H9 (cell line): ENCODE measurements at regions not wholly inside any gene's neighbourhood (a gene's known extent, or its start where the extent isn't known, plus 50 kb on each side); places are given as distances from the start of the nearest gene placed in this dataset.

Experiments
- DNase-seq: peaks from one replicate; pipeline ENCODE4 v3.0.0-alpha.2; 2017
- H2AFZ ChIP-seq: one replicate; pipeline ENCODE4 v1.6.1; 2013; ENCODE audit warnings: mild to moderate bottlenecking, low read length, control low read depth, moderate library complexity
- H2AK5ac ChIP-seq: 2 replicates; pipeline ENCODE4 v1.6.1; 2013; ENCODE audit warnings: low read length, control low read depth, mixed read lengths; ENCODE audit not compliant: insufficient read length
- H2BK120ac ChIP-seq: one replicate; pipeline ENCODE4 v1.6.1; 2013; ENCODE audit warnings: low read depth, mild to moderate bottlenecking, low read length, control low read depth, inconsistent platforms; ENCODE audit not compliant: poor library complexity, severe bottlenecking
- H2BK12ac ChIP-seq: 2 replicates; pipeline ENCODE4 v1.6.1; 2013; ENCODE audit warnings: low read length, control low read depth, mixed read lengths, low read depth; ENCODE audit not compliant: insufficient read length
- H2BK15ac ChIP-seq: 2 replicates; pipeline ENCODE4 v1.6.1; 2013; ENCODE audit warnings: low read depth, low read length, control low read depth
- H2BK20ac ChIP-seq: one replicate; pipeline ENCODE4 v1.6.1; 2013; ENCODE audit warnings: low read depth, mild to moderate bottlenecking, low read length, control low read depth, inconsistent platforms; ENCODE audit not compliant: poor library complexity, severe bottlenecking
- H2BK5ac ChIP-seq: 2 replicates; pipeline ENCODE4 v1.6.1; 2013; ENCODE audit warnings: low read length, control low read depth, mixed read lengths; ENCODE audit not compliant: insufficient read length
- H3K14ac ChIP-seq: 2 replicates; pipeline ENCODE4 v1.6.1; 2013; ENCODE audit warnings: low read length, control low read depth; ENCODE audit not compliant: insufficient read depth
- H3K18ac ChIP-seq: 2 replicates; pipeline ENCODE4 v1.6.1; 2013; ENCODE audit warnings: low read depth, mild to moderate bottlenecking, mixed read lengths, low read length, control low read depth; ENCODE audit not compliant: insufficient read length
- H3K23ac ChIP-seq: 2 replicates; pipeline ENCODE4 v1.6.1; 2013; ENCODE audit warnings: low read length, control low read depth, mixed read lengths, low read depth; ENCODE audit not compliant: insufficient read length
- H3K23me2 ChIP-seq: 2 replicates; pipeline ENCODE4 v1.6.1; 2013; ENCODE audit warnings: low read depth, mild to moderate bottlenecking, mixed read lengths, low read length, control low read depth; ENCODE audit not compliant: insufficient read length, poor library complexity, severe bottlenecking
- H3K27ac ChIP-seq: 2 replicates; pipeline ENCODE4 v1.5.1; 2013; ENCODE audit warnings: low read length, control low read depth, mixed read lengths, low read depth; ENCODE audit not compliant: insufficient read length
- H3K27me3 ChIP-seq: 2 replicates; pipeline ENCODE4 v1.6.1; 2013; ENCODE audit warnings: low read length, control low read depth, inconsistent platforms; ENCODE audit not compliant: insufficient read depth
- H3K4ac ChIP-seq: 2 replicates; pipeline ENCODE4 v1.6.1; 2013; ENCODE audit warnings: low read depth, mild to moderate bottlenecking, control low read depth, inconsistent platforms, low read length, moderate library complexity
- H3K4me1 ChIP-seq: 2 replicates; pipeline ENCODE4 v1.6.1; 2013; ENCODE audit warnings: low read length, control low read depth, inconsistent platforms; ENCODE audit not compliant: insufficient read depth
- H3K4me2 ChIP-seq: 2 replicates; pipeline ENCODE4 v1.6.1; 2013; ENCODE audit warnings: low read length, control low read depth, mixed read lengths; ENCODE audit not compliant: insufficient read length, insufficient read depth
- H3K56ac ChIP-seq: 2 replicates; pipeline ENCODE4 v1.6.1; 2013; ENCODE audit warnings: low read depth, mild to moderate bottlenecking, mixed read lengths, low read length, control low read depth; ENCODE audit not compliant: insufficient read length
- H3K79me1 ChIP-seq: 2 replicates; pipeline ENCODE4 v1.6.1; 2013; ENCODE audit warnings: low read depth, mild to moderate bottlenecking, moderate library complexity, low read length, control low read depth, inconsistent platforms; ENCODE audit not compliant: insufficient read depth, poor library complexity, severe bottlenecking
- H3K79me2 ChIP-seq: 2 replicates; pipeline ENCODE4 v1.6.1; 2013; ENCODE audit warnings: low read length, control low read depth, inconsistent platforms; ENCODE audit not compliant: insufficient read depth
- H3K9ac ChIP-seq: 2 replicates; pipeline ENCODE4 v1.6.1; 2013; ENCODE audit warnings: low read length, control low read depth, mixed read lengths; ENCODE audit not compliant: insufficient read length; ENCODE audit errors: extremely low read depth
- H3K9me3 ChIP-seq: one replicate; pipeline ENCODE4 v1.6.1; 2013; ENCODE audit warnings: low read depth, low read length, inconsistent platforms; ENCODE audit not compliant: control insufficient read depth
- H3T11ph ChIP-seq: one replicate; pipeline ENCODE4 v1.6.1; 2013; ENCODE audit warnings: mild to moderate bottlenecking, low read length, control low read depth, inconsistent platforms
- H4K20me1 ChIP-seq: one replicate; pipeline ENCODE4 v1.6.1; 2013; ENCODE audit not compliant: control insufficient read depth, insufficient read length, insufficient read depth
- H4K5ac ChIP-seq: 2 replicates; pipeline ENCODE4 v1.6.1; 2013; ENCODE audit warnings: low read depth, mild to moderate bottlenecking, mixed read lengths, low read length, control low read depth; ENCODE audit not compliant: insufficient read length
- H4K8ac ChIP-seq: replicated peaks from 2 replicates; pipeline ENCODE4 v1.6.1; 2013; ENCODE audit warnings: low read length, control low read depth, mixed read lengths, low read depth; ENCODE audit not compliant: insufficient read length
- H4K91ac ChIP-seq: 2 replicates; pipeline ENCODE4 v1.6.1; 2013; ENCODE audit warnings: low read depth, mild to moderate bottlenecking, moderate library complexity, mixed read lengths, low read length, control low read depth; ENCODE audit not compliant: insufficient read length
- H3K27ac Mint-ChIP-seq, 3 experiments: 2 replicates in 2 of 3; 3 replicates in 1 of 3; pipeline ENCODE4 v1.8.0; 2020 to 2021; ENCODE audit warnings: mixed read lengths in 3 of 3, mild to moderate bottlenecking in 1 of 3, moderate library complexity in 1 of 3
- H3K27me3 Mint-ChIP-seq: 2 replicates; pipeline ENCODE4 v1.8.0; 2021; ENCODE audit warnings: low read depth, mild to moderate bottlenecking, moderate library complexity, mixed read lengths
- H3K36me3 Mint-ChIP-seq, 3 experiments: 2 replicates in 2 of 3; 3 replicates in 1 of 3; pipeline ENCODE4 v1.8.0; 2020 to 2021; ENCODE audit warnings: low read depth in 3 of 3, mixed read lengths in 3 of 3; ENCODE audit not compliant: insufficient read depth in 1 of 3
- H3K4me1 Mint-ChIP-seq, 2 experiments: 2 replicates each; pipeline ENCODE4 v1.8.0; 2020; ENCODE audit warnings: mixed read lengths in 2 of 2
- H3K4me3 Mint-ChIP-seq, 2 experiments: 2 replicates in 1 of 2; 3 replicates in 1 of 2; pipeline ENCODE4 v1.8.0; 2020 to 2021; ENCODE audit warnings: mild to moderate bottlenecking in 2 of 2, mixed read lengths in 2 of 2, moderate library complexity in 1 of 2
- H3K9me3 Mint-ChIP-seq, 2 experiments: 2 replicates in 1 of 2; 3 replicates in 1 of 2; pipeline ENCODE4 v1.8.0; 2020; ENCODE audit warnings: mild to moderate bottlenecking in 2 of 2, mixed read lengths in 2 of 2, moderate library complexity in 1 of 2
- CTCF ChIP-seq: fragments of 200-600 bp; sonication (generic); conservative IDR thresholded peaks from 3 replicates; pipeline ENCODE4 v1.8.0; 2021; ENCODE audit warnings: antibody characterized with exemption, mild to moderate bottlenecking
- WGBS: extraction: QIAGEN DNeasy Blood & Tissue Kit; methylation state at CpG from one replicate; pipeline ENCODE4 v1.1.7; 2013; ENCODE audit warnings: missing lambda C conversion rate, low lambda C conversion rate, mixed read lengths; ENCODE audit not compliant: insufficient read length; ENCODE audit errors: extremely low coverage; 5-methylcytosine and 5-hydroxymethylcytosine counted together

DNA sequence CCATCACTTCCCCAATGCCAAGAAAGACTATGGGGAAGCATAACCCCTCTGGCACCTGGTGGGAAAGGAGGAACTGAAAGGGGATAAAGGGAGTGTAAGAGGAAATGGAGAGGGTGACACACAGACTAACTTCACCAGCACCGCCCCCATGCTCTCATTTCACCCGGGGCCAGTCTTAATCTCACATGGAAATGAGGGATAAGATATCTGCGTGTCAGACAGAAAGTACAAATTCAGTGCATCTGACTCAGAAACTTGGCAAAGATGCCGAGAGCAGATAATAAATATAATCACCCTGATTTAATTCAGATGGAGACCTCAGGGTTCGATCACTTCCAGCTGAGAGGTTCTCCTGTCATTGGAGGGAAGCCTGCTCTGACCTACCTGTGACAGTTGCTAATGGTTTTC, 191.6 kb downstream of the DUSP6 start:
- Mint-ChIP-seq H3K9me3 (no peaks in the 10 kb centered on the region), H3K27me3 (peaks cover 8% of the 10 kb centered on the region), H3K4me1 (peaks cover 2 to 8% of the 10 kb centered on the region in 2 experiments; a peak in 2 of 4 replicates), H3K4me3 (no peak overlapping the region), H3K36me3 (no peaks in the 10 kb centered on the region), H3K27ac (no peak overlapping the region)
- Histone ChIP-seq H2BK20ac (no peak overlapping the region), H4K5ac (no peak overlapping the region), H3K79me1 (no peaks in the 10 kb centered on the region), H3K27ac (no peak overlapping the region), H3T11ph (no peak overlapping the region), H4K8ac (no peak overlapping the region), H3K4me2 (no peak overlapping the region), H3K9ac (no peak overlapping the region), H2BK12ac (no peak overlapping the region), H3K9me3 (no peaks in the 10 kb centered on the region), H3K23me2 (no peaks in the 10 kb centered on the region), H2AK5ac (no peak overlapping the region), H2BK5ac (no peak overlapping the region), H2AFZ (no peak overlapping the region), H3K18ac (no peak overlapping the region), H2BK120ac (no peak overlapping the region), H3K14ac (no peak overlapping the region), H2BK15ac (no peak overlapping the region), H4K91ac (no peak overlapping the region), H3K79me2 (no peaks in the 10 kb centered on the region), H4K20me1 (no peaks in the 10 kb centered on the region), H3K56ac (no peak overlapping the region), H3K23ac (no peak overlapping the region), H3K27me3 (no peaks in the 10 kb centered on the region), H3K4me1 (0 out of 2 replicates have a peak, but pooled peaks cover 1% of the 10 kb centered on the region), H3K4ac (no peak overlapping the region)
- no CpG with 5 or more reads among the region's 5 CpGs for WGBS
- TF ChIP-seq CTCF, result no peak
- no peak for DNase-seq
